ENCODE measurements at regions not wholly inside any gene's neighbourhood (a gene's known extent, or its start where the extent isn't known, plus 50 kb on each side); places are given as distances from the start of the nearest gene placed in this dataset.

GRCh38 chr3:22713936-22714335 lies 489.2 kb upstream of the UBE2E2 start:
- Histone ChIP-seq H3K27me3 (ENCODE audit: low read depth) (no peaks in the 10 kb centered on the region), H3K36me3 (no peaks in the 10 kb centered on the region), H3K27ac (replicated peaks) (no peak overlapping the region), H3K9me3 (replicated peaks) (peaks cover 29% of the 10 kb centered on the region), H3K4me3 (no peak overlapping the region), H3K4me1 (no peaks in the 10 kb centered on the region)
- TF ChIP-seq, protein P1, sequence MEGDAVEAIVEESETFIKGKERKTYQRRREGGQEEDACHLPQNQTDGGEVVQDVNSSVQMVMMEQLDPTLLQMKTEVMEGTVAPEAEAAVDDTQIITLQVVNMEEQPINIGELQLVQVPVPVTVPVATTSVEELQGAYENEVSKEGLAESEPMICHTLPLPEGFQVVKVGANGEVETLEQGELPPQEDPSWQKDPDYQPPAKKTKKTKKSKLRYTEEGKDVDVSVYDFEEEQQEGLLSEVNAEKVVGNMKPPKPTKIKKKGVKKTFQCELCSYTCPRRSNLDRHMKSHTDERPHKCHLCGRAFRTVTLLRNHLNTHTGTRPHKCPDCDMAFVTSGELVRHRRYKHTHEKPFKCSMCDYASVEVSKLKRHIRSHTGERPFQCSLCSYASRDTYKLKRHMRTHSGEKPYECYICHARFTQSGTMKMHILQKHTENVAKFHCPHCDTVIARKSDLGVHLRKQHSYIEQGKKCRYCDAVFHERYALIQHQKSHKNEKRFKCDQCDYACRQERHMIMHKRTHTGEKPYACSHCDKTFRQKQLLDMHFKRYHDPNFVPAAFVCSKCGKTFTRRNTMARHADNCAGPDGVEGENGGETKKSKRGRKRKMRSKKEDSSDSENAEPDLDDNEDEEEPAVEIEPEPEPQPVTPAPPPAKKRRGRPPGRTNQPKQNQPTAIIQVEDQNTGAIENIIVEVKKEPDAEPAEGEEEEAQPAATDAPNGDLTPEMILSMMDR (IDR thresholded peaks at IDR 0.05; ENCODE audit: borderline replicate concordance), result no peak
- no peak for DNase-seq
- intact Hi-C loops (cut with micrococcal nuclease), result no loop called here

DNA sequence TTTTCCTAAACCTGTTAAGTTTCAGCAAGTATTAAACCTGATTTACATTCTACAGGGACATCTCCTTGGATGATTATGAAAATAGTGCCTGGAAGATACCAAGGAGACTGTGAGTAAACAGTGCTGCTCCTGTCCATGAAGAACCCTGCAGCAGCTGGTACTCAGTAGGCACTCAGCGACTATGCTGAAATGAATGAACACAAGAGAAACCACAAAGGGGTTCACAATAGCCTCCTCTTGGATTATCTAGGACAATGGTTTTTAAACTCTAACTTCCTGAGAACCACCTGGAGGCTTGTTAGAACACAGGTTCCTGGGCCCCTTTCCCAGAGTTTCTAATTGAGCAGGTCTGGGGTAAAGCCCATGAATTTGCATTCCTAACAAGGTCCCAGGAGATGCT lies 488.4 kb upstream of the UBE2E2 start:
- DNase-seq, result no peak
- Histone ChIP-seq H3K36me3 (no peaks in the 10 kb centered on the region), H3K4me3 (no peak overlapping the region), H3K4me1 (no peaks in the 10 kb centered on the region), H3K27me3 (ENCODE audit: low read depth) (no peaks in the 10 kb centered on the region), H3K27ac (replicated peaks) (no peak overlapping the region), H3K9me3 (replicated peaks) (peaks cover 36% of the 10 kb centered on the region)
- intact Hi-C loops (cut with micrococcal nuclease), result no loop called here
- TF ChIP-seq, protein P1 (IDR thresholded peaks at IDR 0.05; ENCODE audit: borderline replicate concordance), result no peak

- intact Hi-C loops (cut with micrococcal nuclease), result no loop called here
- Histone ChIP-seq H3K4me1 (no peaks in the 10 kb centered on the region), H3K4me3 (no peak overlapping the region), H3K27me3 (ENCODE audit: low read depth) (no peaks in the 10 kb centered on the region), H3K9me3 (replicated peaks) (peaks cover 22% of the 10 kb centered on the region), H3K36me3 (no peaks in the 10 kb centered on the region), H3K27ac (replicated peaks) (no peak overlapping the region)
- DNase-seq, result no peak
- TF ChIP-seq, protein P1 (IDR thresholded peaks at IDR 0.05; ENCODE audit: borderline replicate concordance), result no peak
Measured at GRCh38 chr3:22720596-22720995, 482.5 kb upstream of the UBE2E2 start.

DNA sequence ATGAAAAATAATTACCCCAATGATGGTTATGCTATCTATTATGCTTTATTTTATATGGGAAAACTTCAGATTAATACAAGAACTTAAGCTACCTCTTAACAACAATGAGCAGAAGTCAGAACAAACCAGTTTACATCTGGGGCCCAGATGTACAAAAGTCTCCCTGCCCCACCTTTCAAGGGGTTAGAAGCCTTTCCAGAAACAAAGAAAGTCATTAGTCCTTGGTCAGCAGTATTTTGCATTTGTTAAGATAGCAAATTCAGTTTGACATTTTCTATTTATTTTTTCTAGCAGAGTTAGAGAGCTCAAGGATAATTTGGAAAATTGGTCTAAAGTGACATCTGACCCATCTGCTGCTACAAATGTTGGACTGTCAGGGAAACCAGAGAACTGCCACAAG lies 478.7 kb upstream of the UBE2E2 start:
- no peaks in the 10 kb centered on the region for H3K36me3 ChIP-seq
- TF ChIP-seq, protein P1 (IDR thresholded peaks at IDR 0.05; ENCODE audit: borderline replicate concordance), result no peak
- peaks cover 7% of the 10 kb centered on the region for H3K27me3 ChIP-seq (ENCODE audit: low read depth)
- H3K9me3 ChIP-seq (replicated peaks), result peaks cover 10% of the 10 kb centered on the region
- H3K4me3 ChIP-seq, result no peak overlapping the region
- no peaks in the 10 kb centered on the region for H3K4me1 ChIP-seq
- intact Hi-C loops (cut with micrococcal nuclease), result no loop called here
- no peak for DNase-seq
- no peak overlapping the region for H3K27ac ChIP-seq (replicated peaks)

GRCh38 chr3:22728406-22728805 lies 474.7 kb upstream of the UBE2E2 start:
- H3K27ac ChIP-seq (replicated peaks), result no peak overlapping the region
- H3K4me1 ChIP-seq, result no peaks in the 10 kb centered on the region
- no peaks in the 10 kb centered on the region for H3K36me3 ChIP-seq
- peaks cover 7% of the 10 kb centered on the region for H3K27me3 ChIP-seq (ENCODE audit: low read depth)
- TF ChIP-seq, protein P1 (IDR thresholded peaks at IDR 0.05; ENCODE audit: borderline replicate concordance), result no peak
- intact Hi-C loops (cut with micrococcal nuclease), result no loop called here
- H3K9me3 ChIP-seq (replicated peaks), result no peaks in the 10 kb centered on the region
- H3K4me3 ChIP-seq, result no peak overlapping the region
- DNase-seq, result no peak

GRCh38 chr3:22729212-22729611 lies 473.9 kb upstream of the UBE2E2 start:
- no peaks in the 10 kb centered on the region for H3K9me3 ChIP-seq (replicated peaks)
- DNase-seq, result no peak
- H3K27me3 ChIP-seq (ENCODE audit: low read depth), result peaks cover 7% of the 10 kb centered on the region
- intact Hi-C loops (cut with micrococcal nuclease), result no loop called here
- TF ChIP-seq, protein P1 (IDR thresholded peaks at IDR 0.05; ENCODE audit: borderline replicate concordance), result no peak
- no peaks in the 10 kb centered on the region for H3K36me3 ChIP-seq
- H3K4me3 ChIP-seq, result no peak overlapping the region
- H3K27ac ChIP-seq (replicated peaks), result no peak overlapping the region
- H3K4me1 ChIP-seq, result no peaks in the 10 kb centered on the region

Measured in left ventricle myocardium inferior (tissue), 1 donor.